ENCODE measurements at regions not wholly inside any gene's neighbourhood (a gene's known extent, or its start where the extent isn't known, plus 50 kb on each side); places are given as distances from the start of the nearest gene placed in this dataset.

DNA sequence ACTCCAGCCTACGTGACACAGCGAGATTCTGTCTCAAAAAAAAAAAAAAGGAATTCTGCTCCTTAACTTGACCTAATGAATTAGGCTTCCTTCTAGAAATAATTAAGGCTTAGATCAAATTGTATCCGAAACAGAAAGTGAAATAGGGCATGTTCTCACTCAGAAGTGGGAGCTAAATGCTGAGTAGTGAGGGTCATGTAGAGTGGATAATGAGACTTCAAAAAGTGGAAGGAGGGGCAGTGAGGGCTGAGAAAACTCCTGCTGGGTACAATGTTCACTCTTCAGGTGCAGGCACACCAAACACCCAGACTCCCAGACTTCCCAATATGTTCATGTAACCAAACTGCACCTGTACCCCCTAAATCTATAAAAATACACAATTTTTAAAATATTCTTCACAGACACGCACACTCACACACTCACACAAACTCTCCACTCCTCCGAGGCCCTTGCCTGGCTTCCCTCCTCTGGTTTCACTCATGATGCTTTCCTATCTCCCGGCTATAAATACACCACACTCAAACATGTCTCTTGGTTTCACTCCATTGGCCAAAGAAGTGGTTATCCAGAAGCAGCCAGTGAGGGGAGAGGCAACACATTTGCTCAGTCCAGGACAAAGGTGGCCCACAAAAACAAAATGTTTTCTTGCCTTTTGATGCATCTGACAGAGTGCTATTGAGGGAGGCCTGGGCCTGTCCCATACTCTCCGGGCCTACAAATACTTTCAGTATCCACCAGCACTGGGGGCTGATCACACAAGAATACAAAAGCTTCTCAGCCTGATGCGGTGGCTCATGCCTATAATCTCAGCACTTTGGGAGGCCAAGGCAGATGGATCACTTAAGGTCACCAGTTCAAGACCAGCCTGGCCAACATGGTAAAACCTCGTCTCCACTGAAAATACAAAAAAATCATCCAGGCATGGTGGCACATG lies 249.2 kb downstream of the TOMM20 start:
- Histone ChIP-seq H3K27me3 (ENCODE audit: insufficient read depth, low read length) (no peaks in the 10 kb centered on the region), H3K9me3 (ENCODE audit: insufficient read depth, low read depth, low read length) (no peaks in the 10 kb centered on the region), H3K4me1 (ENCODE audit: insufficient read depth, low read length) (no peaks in the 10 kb centered on the region), H3K9ac (ENCODE audit: low read depth, low read length) (no peak overlapping the region), H3K4me3 (ENCODE audit: low read length) (no peak overlapping the region), H3K27ac (ENCODE audit: low read length) (no peak overlapping the region), H3K36me3 (ENCODE audit: insufficient read depth, low read depth, low read length) (no peaks in the 10 kb centered on the region)

DNA sequence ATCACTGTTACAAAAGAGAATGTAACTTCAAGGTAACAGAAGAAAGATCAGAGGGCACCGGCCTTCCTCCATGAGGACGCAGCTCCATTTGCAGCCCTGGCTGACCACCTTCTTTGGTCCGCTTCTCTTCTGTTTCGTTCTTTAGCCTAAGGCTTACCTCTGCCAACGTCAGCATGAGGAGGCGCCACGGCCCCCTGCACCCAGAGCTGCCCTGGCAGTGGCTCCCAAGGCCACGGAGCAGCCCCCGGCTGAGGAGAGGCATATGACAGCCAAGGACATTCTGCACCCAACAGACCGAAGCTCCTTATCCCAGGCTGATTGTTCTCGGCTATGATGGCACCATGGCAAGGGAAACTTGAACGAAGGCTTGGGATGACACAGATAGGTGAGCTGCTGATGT lies 250.3 kb downstream of the TOMM20 start:
- Histone ChIP-seq H3K27me3 (ENCODE audit: insufficient read depth, low read length) (no peaks in the 10 kb centered on the region), H3K27ac (ENCODE audit: low read length) (no peak overlapping the region), H3K9me3 (ENCODE audit: insufficient read depth, low read depth, low read length) (no peaks in the 10 kb centered on the region), H3K4me3 (ENCODE audit: low read length) (no peak overlapping the region), H3K4me1 (ENCODE audit: insufficient read depth, low read length) (no peaks in the 10 kb centered on the region), H3K36me3 (ENCODE audit: insufficient read depth, low read depth, low read length) (no peaks in the 10 kb centered on the region), H3K9ac (ENCODE audit: low read depth, low read length) (no peak overlapping the region)

DNA sequence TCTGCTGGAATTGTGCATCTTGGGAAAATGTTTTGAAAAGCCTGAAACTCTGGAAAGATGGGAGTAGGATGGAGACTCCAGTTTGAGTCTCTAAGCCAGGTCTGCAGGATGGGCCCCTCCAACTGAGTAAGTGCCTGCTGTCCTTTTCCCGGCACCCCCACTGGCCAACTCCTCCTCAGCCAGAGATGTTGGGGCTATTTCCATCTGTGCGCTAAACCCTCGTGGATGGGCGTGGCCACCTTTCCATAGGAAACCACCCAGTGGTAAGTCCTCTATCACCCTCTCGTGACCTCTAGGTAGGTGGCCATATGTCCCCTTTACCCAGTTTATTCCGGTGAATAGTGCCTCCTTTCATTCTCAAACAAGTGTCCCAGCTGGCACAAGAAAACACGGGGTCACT lies 250.9 kb downstream of the TOMM20 start:
- Histone ChIP-seq H3K27ac (ENCODE audit: low read length) (no peak overlapping the region), H3K36me3 (ENCODE audit: insufficient read depth, low read depth, low read length) (no peaks in the 10 kb centered on the region), H3K4me1 (ENCODE audit: insufficient read depth, low read length) (no peaks in the 10 kb centered on the region), H3K4me3 (ENCODE audit: low read length) (no peak overlapping the region), H3K9me3 (ENCODE audit: insufficient read depth, low read depth, low read length) (no peaks in the 10 kb centered on the region), H3K9ac (ENCODE audit: low read depth, low read length) (no peak overlapping the region), H3K27me3 (ENCODE audit: insufficient read depth, low read length) (no peaks in the 10 kb centered on the region)

DNA sequence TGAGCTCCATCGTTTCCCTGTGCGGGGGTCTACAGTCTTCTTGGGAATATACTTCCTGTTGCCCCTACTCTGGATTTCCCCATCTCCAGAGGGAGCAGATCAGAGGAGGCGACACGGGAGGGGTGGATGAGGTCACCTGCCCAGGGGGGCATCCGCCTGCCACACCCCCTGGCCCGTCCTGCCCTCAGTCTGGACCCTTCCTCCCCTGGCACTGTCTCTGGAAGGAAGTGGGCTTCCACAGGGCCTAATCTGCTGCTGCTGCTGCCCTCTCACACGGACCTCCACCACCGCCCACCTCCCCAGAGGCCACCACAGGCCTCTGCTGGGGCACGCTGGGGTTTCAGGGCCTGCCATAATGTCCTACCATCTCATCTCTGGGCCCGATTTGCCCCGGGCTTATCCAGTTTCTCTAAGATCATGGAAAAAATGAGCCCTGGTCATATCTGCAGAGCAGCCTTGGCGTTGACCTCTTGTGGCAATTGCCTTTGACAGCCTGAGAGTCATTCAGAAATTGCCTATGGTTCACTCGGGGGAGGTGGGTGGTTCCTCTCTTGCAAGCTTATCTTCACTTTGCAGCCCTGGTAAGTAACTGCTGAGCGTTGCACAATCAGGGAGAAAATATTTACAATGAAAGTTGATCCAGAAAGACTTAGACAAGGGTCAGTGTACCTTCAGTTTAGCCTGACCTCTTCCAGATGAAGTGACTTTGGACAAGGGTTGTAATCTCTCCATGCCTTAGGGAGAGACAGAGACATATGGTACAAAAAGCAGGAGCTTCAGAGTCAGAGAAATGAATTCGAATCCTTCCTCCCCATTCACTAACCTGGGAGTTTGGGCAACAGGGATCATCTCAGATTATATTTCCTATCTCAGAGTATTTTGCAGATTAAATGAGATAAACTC lies 252.4 kb downstream of the TOMM20 start:
- H3K27ac ChIP-seq (ENCODE audit: low read length) = no peak overlapping the region
- no peaks in the 10 kb centered on the region for H3K9me3 ChIP-seq (ENCODE audit: insufficient read depth, low read depth, low read length)
- H3K4me1 ChIP-seq (ENCODE audit: insufficient read depth, low read length) = no peaks in the 10 kb centered on the region
- no peak overlapping the region for H3K4me3 ChIP-seq (ENCODE audit: low read length)
- H3K27me3 ChIP-seq (ENCODE audit: insufficient read depth, low read length) = no peaks in the 10 kb centered on the region
- no peak overlapping the region for H3K9ac ChIP-seq (ENCODE audit: low read depth, low read length)
- H3K36me3 ChIP-seq (ENCODE audit: insufficient read depth, low read depth, low read length) = no peaks in the 10 kb centered on the region

DNA sequence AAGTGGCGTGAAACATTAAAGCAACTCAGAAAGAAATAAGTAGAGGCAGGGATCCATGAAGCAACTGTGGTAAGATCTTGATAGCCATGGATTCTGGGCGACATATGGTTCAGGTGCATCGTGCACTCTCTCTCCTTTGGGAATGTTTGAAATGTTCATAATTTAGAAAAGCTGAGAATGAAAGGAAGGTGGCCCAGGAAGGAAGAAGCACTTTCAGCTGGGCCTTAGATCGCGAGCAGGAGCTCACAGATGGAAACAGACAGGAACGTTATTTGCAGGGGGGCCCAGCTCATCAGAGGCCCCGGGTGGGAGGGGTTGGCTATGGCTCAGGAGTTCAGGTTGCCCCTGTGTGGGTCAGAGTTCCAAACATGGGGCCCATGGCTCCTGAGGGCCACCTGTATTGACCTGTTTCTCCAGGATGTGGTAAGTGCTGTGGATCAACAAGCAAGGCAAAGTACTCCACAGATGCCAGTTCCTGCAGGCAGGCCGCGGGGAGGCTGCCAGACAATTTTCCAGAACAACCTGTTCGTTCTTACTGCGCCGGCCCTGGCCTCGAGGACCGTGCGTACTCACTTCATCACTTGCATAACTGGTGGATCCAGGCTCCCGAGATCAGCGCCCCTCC lies 253.2 kb downstream of the TOMM20 start:
- H3K27me3 ChIP-seq (ENCODE audit: insufficient read depth, low read length) = no peaks in the 10 kb centered on the region
- H3K9ac ChIP-seq (ENCODE audit: low read depth, low read length) = no peak overlapping the region
- H3K4me1 ChIP-seq (ENCODE audit: insufficient read depth, low read length) = no peaks in the 10 kb centered on the region
- H3K9me3 ChIP-seq (ENCODE audit: insufficient read depth, low read depth, low read length) = no peaks in the 10 kb centered on the region
- H3K4me3 ChIP-seq (ENCODE audit: low read length) = no peak overlapping the region
- no peaks in the 10 kb centered on the region for H3K36me3 ChIP-seq (ENCODE audit: insufficient read depth, low read depth, low read length)
- H3K27ac ChIP-seq (ENCODE audit: low read length) = no peak overlapping the region

DNA sequence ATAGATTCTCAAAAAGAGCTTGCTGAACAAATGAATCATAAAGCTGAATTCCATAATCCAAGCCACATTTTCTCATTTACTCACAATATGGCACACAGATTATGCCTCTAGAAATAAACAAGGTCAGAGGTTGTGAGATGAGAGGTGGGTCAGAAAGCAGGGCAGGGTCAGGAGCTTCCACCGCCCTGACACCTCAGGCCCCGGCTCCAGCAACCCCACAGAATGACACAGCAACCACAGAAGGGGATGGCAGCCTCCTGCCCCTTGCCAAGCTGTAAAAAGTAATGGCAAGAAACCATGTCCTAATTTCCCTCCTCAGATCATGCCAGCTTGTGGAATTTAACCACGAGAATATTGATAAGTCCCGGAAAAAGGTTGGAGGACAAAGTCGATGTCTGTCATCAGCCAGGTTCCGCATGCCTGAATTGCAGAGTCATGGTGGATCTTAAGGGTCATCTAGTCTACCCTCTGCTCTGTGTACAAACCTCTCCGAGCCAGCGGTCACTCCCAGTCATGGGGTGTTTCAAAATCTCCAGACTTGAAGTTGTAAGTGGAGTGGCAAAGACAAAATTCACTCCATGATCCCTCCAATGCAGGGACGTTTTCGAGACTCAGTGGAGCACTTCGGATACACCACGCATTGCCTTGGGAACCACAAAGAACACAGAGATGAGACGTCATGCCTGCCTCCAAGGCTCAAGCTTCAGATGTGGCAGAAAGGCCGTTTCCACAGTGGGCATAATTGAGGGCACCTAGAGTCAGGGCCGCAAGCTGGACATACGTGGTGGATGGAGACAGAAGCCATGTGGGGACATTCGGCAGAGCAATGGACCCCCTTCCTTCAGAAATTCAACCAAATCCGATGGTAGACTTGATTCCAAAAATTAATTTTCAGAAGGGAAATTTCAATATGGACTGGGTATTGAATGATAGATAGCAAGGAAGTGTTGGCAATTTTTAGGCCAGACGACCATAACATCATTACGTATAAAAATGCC lies 254.0 kb downstream of the TOMM20 start:
- Histone ChIP-seq H3K27ac (ENCODE audit: low read length) (no peak overlapping the region), H3K4me3 (ENCODE audit: low read length) (no peak overlapping the region), H3K4me1 (ENCODE audit: insufficient read depth, low read length) (no peaks in the 10 kb centered on the region), H3K36me3 (ENCODE audit: insufficient read depth, low read depth, low read length) (no peaks in the 10 kb centered on the region), H3K27me3 (ENCODE audit: insufficient read depth, low read length) (no peaks in the 10 kb centered on the region), H3K9me3 (ENCODE audit: insufficient read depth, low read depth, low read length) (no peaks in the 10 kb centered on the region), H3K9ac (ENCODE audit: low read depth, low read length) (no peak overlapping the region)

DNA sequence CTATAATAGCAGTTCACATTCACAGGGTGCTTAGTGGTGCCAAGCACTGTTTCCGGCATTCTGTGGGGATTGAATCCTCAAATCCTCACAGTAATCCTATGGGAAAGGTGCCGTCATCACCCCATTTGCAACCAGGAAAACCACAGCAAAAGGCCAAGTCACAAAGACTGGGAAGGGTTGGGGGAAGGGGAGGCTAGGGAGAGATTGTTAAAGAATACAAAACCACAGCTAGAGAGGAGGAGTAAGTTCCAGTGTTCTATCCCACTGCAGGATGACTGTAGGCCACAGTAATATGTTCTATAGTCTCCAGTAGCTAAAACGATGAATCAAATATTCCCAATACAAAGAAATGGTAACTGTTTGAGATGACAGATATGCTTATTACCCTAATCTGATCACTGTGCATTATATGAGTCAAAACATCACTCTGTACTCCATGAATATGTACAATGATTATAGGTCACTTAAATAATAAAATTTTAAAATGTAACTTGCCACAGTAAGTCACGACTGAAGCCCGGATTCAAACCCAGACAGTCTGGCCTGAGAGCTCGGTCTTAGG lies 256.8 kb downstream of the TOMM20 start:
- H3K4me1 ChIP-seq (ENCODE audit: insufficient read depth, low read length) = no peaks in the 10 kb centered on the region
- H3K4me3 ChIP-seq (ENCODE audit: low read length) = no peak overlapping the region
- H3K9me3 ChIP-seq (ENCODE audit: insufficient read depth, low read depth, low read length) = no peaks in the 10 kb centered on the region
- H3K36me3 ChIP-seq (ENCODE audit: insufficient read depth, low read depth, low read length) = no peaks in the 10 kb centered on the region
- H3K27me3 ChIP-seq (ENCODE audit: insufficient read depth, low read length) = no peaks in the 10 kb centered on the region
- no peak overlapping the region for H3K9ac ChIP-seq (ENCODE audit: low read depth, low read length)
- H3K27ac ChIP-seq (ENCODE audit: low read length) = no peak overlapping the region

DNA sequence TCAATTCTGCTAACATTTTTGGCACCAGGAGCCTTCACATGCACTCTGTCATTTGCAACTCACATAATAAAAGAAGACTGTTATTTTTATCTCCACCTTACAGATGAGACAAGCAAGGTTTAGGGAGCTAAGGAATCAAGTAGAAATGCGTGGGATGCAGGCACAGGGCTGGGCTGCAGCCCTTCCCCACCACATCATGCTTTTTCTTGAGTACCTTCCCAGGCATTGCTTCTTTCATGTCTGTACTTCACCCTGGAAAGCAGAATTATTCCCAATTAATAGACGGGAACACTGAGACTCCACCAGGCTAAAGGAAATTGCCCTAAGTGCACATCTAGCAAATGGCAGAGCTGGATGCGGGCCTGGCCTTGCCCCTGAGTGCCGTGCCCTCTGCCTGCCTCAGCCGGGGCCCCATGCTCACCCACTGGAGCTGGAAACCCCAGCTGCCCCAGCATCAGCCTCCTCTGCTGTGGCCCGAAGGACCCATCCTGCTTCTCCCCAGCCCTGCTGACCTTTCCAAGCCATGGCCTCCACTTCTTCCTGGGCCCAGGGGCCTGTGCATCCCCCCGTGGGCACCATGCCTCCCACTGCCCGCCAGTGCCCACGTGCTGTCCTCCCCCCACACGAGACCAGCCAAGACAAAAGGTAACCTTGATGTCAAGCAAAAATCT lies 257.5 kb downstream of the TOMM20 start:
- Histone ChIP-seq H3K9me3 (ENCODE audit: insufficient read depth, low read depth, low read length) (no peaks in the 10 kb centered on the region), H3K4me3 (ENCODE audit: low read length) (no peak overlapping the region), H3K27me3 (ENCODE audit: insufficient read depth, low read length) (no peaks in the 10 kb centered on the region), H3K36me3 (ENCODE audit: insufficient read depth, low read depth, low read length) (no peaks in the 10 kb centered on the region), H3K9ac (ENCODE audit: low read depth, low read length) (no peak overlapping the region), H3K4me1 (ENCODE audit: insufficient read depth, low read length) (no peaks in the 10 kb centered on the region), H3K27ac (ENCODE audit: low read length) (no peak overlapping the region)

DNA sequence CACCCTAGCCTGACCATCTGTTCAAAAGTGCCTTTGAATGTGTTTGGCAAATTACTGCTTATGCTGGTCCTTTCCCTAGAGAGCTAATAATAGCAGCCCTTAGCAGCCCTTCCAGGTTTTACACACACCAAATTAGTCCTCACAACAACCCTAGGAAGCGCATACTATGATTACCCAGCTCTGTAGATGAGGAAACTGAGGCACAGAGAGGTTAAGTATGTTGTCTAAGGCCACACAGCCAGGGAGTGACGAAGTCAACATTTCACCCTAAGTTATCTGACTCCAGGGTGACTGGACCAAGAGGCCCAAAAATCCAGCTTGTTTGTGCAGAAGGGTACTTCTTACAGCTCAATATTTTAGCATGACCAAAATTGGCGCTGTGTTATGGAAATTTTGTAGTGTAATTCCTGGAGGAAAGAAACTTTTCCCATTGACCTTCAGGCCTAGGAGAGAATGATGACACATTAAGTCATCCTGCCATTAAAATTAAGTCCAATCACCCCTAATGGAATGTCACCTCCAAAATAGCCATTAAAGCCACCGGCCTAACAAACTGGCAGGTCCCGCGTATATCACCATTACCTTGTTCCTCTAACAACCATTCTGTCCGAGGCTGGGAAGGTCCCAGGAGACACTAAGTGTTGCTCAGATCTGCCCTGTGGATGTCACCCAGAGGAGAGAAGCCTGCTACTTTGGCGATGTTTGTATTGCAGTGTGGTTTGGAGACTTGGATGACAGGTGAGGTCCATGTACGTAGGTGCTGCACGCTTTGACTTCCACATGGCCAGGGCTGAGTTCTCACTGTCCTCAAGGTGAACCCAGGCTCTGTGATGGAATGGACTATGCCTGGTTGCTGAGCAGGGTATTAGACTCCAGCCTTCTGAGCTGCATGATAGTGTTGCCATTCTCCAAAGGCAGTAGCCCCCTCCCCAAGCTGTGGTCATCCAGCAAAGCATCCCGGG lies 258.3 kb downstream of the TOMM20 start:
- H3K4me3 ChIP-seq (ENCODE audit: low read length) = no peak overlapping the region
- H3K27ac ChIP-seq (ENCODE audit: low read length) = no peak overlapping the region
- no peaks in the 10 kb centered on the region for H3K36me3 ChIP-seq (ENCODE audit: insufficient read depth, low read depth, low read length)
- no peaks in the 10 kb centered on the region for H3K9me3 ChIP-seq (ENCODE audit: insufficient read depth, low read depth, low read length)
- H3K4me1 ChIP-seq (ENCODE audit: insufficient read depth, low read length) = no peaks in the 10 kb centered on the region
- no peak overlapping the region for H3K9ac ChIP-seq (ENCODE audit: low read depth, low read length)
- H3K27me3 ChIP-seq (ENCODE audit: insufficient read depth, low read length) = no peaks in the 10 kb centered on the region

Data from iPS-20b (cell line).